ENCODE measurements at regions not wholly inside any gene's neighbourhood (a gene's known extent, or its start where the extent isn't known, plus 50 kb on each side); places are given as distances from the start of the nearest gene placed in this dataset.

DNA sequence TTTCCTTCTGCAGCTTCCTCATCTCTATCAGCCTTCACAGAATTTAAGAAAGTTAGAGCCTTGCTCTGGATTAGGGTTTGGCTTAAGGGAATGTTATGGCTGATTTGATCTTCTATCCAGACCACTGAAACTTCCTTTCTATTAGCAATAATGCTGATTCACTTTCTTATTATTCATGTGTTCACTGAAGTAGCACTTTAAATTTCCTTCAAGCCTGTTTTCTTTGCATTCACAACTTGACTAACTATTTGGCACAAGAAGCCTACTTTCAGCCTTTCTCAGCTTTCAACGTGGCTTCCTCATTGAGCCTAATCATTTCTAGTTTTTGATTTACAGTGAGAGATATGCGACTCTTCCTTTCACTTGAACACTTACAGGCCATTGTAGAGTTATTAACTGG is 528.5 kb downstream of the PLPP3 start:
- 0 out of 2 replicates have a peak, but pooled peaks cover 4% of the 10 kb centered on the region for H3K9me3 ChIP-seq (replicated peaks)
- no peak for DNase-seq (ENCODE audit: low read depth in 1 of 2, low spot score in 2 of 2)
- no peaks in the 10 kb centered on the region for H3K4me1 ChIP-seq (replicated peaks)
- H3K27ac ChIP-seq: no peak overlapping the region
- H3K4me3 ChIP-seq: no peak overlapping the region
- H3K27me3 ChIP-seq (replicated peaks): no peaks in the 10 kb centered on the region
- no peaks in the 10 kb centered on the region for H3K36me3 ChIP-seq

DNA sequence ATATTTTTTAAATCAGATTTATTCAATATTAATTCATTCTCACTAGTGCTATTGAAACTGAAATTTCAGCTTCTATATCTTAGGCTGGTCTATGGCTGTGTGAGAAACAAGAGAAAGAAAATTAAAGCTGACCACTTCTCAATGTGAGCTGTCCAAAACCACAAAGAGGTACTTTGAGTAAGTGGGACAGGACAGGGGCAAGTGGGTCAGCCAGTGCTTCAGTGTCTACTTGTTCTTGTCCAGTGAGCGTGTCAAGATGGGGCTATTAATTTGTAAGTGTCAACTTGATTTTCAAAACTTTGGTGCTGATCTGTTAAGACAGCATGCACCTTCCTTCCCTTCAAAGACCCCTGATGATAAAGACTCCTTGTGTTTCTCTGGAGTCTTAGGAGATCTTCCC is 533.9 kb downstream of the PLPP3 start:
- Histone ChIP-seq H3K9me3 (replicated peaks) (peaks cover 4% of the 10 kb centered on the region; the same call in 1 of the 2 replicates), H3K4me1 (replicated peaks) (no peaks in the 10 kb centered on the region), H3K4me3 (no peak overlapping the region), H3K27me3 (replicated peaks) (no peaks in the 10 kb centered on the region), H3K36me3 (no peaks in the 10 kb centered on the region), H3K27ac (no peak overlapping the region)
- no peak for DNase-seq (ENCODE audit: low read depth in 1 of 2, low spot score in 2 of 2)

DNA sequence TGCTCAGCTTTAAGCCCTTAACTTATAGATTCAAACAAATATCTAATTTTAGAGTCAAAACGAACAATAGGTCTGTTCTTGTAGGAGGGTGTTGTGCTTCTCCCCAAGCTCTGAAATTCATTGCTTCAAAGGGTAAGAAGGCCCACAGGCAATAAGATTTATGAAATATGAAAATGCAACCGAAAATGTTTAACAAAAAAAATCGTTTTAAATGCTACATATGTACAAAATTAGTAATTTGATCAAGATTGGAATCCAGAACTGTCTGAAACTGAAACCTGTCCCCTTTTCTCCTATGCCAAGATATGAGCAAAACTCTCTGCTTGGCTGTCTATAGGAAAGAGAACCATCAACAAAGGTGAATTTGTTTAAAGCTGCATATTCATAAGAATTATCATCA is 534.3 kb downstream of the PLPP3 start:
- Histone ChIP-seq H3K9me3 (replicated peaks) (peaks cover under 1% of the 10 kb centered on the region; the same call in 1 of the 2 replicates), H3K4me1 (replicated peaks) (no peaks in the 10 kb centered on the region), H3K27me3 (replicated peaks) (no peaks in the 10 kb centered on the region), H3K4me3 (no peak overlapping the region), H3K36me3 (no peaks in the 10 kb centered on the region), H3K27ac (no peak overlapping the region)
- DNase-seq (ENCODE audit: low read depth in 1 of 2, low spot score in 2 of 2): no peak

DNA sequence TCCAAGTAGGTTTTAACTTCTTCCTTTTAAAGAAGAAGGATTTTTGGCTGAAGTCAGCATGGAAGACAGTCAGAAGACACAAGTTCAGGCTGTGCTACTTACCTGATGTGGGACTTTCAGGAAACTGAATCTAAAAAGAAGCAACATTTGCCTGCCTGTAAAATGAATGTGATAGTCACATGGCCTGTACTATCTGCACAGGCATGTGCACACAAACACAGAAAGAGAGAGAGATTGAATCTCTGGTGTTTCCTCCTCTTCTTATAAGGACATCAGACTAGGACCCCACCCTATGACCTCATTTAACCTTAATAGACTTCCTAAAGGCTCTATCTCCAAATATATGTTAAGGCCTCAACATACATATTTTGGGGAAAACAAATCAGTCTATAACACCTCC is 542.9 kb downstream of the PLPP3 start:
- Histone ChIP-seq H3K27ac (no peak overlapping the region), H3K4me1 (replicated peaks) (no peaks in the 10 kb centered on the region)

DNA sequence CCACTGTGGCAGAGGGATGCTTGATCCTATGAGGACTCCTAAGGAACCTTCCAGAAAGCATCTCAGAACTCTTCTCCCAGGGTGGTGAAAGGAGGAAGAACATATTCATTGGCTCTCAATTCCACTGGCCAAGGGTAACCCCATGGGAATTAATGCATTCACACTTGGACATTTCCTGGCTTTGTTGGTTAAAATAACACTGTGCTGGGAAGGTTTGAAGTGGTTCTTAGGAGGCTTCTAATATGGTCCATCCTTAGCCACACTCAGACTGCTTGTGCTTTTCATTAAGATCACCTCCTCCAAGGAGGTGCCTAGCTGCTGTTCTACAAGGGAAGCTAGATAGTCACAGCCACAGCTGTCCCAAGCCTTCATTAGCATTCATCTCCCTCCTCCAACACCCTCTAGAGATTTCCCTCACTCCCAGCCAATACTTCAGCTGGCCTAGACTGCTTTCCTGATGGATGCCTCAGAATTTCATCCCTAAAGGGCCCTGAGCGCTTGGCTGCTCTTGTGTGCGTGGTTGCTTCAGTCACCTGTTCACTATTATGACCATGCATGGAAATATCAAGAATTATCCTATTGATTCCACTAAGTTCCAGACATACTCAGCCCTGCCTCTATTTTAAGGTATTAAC is 544.4 kb downstream of the PLPP3 start:
- DNase-seq (ENCODE audit: low read depth in 1 of 2, low spot score in 2 of 2): no peak
- Histone ChIP-seq H3K4me1 (replicated peaks) (no peaks in the 10 kb centered on the region), H3K9me3 (replicated peaks) (no peaks in the 10 kb centered on the region), H3K27ac (no peak overlapping the region), H3K36me3 (no peaks in the 10 kb centered on the region), H3K27me3 (replicated peaks) (no peaks in the 10 kb centered on the region; the same call in 1 of the 2 replicates), H3K4me3 (no peak overlapping the region)

More for the DNA sequence above, 542.9 kb downstream of the PLPP3 start:
- Histone ChIP-seq H3K36me3 (no peaks in the 10 kb centered on the region), H3K4me3 (no peak overlapping the region), H3K27me3 (replicated peaks) (no peaks in the 10 kb centered on the region; the same call in 1 of the 2 replicates), H3K9me3 (replicated peaks) (no peaks in the 10 kb centered on the region)
- no peak for DNase-seq (ENCODE audit: low read depth in 1 of 2, low spot score in 2 of 2)

DNA sequence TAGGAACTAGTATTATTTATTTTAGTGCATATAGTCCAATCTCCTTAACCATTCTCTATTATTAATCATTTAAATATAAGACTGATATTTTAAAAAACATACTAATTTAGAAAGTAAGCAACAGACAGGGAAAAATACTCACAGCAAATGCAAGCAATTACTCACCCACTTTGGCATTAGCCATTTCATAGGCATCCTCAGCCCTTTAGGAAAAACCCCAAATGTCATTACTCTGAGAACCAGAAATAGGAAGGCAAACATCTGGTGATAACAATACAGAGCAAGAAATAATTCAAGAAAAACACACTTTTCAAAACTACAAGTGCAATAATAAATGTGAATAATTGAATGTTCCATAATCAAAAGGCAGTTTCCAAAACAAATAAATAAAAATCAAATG is 545.1 kb downstream of the PLPP3 start:
- no peaks in the 10 kb centered on the region for H3K4me1 ChIP-seq (replicated peaks)
- no peaks in the 10 kb centered on the region; the same call in 1 of the 2 replicates for H3K27me3 ChIP-seq (replicated peaks)
- DNase-seq (ENCODE audit: low read depth in 1 of 2, low spot score in 2 of 2): no peak
- H3K27ac ChIP-seq: no peak overlapping the region
- no peaks in the 10 kb centered on the region for H3K36me3 ChIP-seq
- H3K9me3 ChIP-seq (replicated peaks): no peaks in the 10 kb centered on the region
- H3K4me3 ChIP-seq: no peak overlapping the region

DNA sequence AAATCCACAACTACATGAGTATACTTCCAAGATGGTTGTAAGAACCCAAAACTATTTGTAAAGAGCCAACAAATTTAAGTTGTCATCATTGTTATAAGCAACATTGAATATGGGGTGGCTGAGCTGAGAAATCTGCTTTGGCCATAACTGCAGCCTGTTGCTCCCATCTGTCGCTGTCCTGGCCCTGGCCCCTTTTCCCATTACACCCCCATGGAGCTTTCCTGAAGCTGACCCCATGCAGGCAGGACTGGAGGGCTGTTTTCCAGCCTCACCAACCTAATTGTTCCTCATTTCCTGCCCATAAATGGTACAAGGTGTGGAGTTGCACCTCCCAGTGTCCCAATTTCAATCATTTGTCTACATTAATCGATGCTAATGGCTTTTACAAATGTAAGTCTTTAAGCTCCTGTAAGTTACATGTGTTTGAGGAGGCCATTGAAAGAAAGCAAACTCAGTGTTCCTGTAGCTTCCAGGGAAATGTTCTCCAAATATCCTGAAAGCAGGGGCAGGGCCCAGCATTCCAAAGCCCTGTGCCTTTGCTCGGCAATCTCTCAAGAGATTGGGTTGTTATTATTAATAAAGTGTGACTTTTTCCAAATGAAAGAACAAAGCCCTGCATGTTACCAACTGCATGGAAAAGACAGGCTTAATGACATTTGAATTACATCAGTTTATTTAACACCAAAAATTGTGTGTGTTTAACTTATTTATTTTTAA is 545.9 kb downstream of the PLPP3 start:
- DNase-seq (ENCODE audit: low read depth in 1 of 2, low spot score in 2 of 2): no peak
- Histone ChIP-seq H3K27me3 (replicated peaks) (no peaks in the 10 kb centered on the region; the same call in 1 of the 2 replicates), H3K9me3 (replicated peaks) (no peaks in the 10 kb centered on the region), H3K4me3 (no peak overlapping the region), H3K36me3 (no peaks in the 10 kb centered on the region), H3K27ac (no peak overlapping the region), H3K4me1 (replicated peaks) (no peaks in the 10 kb centered on the region)

DNA sequence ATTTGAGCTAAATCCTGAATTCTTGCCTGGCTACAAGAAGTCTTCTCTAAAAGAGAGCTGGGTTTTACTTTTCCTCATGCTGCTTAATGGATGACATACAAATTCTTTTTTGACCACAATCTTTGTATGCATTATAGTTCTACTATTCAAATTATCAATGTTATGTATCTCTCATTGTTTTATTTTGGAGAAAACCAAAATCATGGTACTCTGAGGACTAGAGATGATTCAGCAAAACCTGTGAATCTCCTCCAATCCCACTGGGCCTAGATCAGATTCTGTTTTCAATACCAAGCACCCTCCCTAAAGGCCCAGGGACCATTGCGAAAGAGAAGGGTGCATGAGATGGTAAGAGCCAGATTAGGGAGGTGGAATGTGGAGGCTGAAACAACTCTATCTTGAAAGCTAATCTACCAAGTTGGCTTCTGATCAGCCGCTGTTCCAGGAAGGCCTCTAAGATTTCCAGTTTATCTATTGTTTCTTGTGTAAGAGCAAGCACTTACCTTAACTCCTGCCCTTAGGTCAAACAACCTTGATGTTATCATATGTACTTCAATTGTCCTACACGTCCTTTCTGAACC is 547.2 kb downstream of the PLPP3 start:
- Histone ChIP-seq H3K4me3 (no peak overlapping the region), H3K27me3 (replicated peaks) (no peaks in the 10 kb centered on the region), H3K36me3 (no peaks in the 10 kb centered on the region), H3K27ac (no peak overlapping the region), H3K9me3 (replicated peaks) (no peaks in the 10 kb centered on the region), H3K4me1 (replicated peaks) (no peaks in the 10 kb centered on the region)
- no peak for DNase-seq (ENCODE audit: low read depth in 1 of 2, low spot score in 2 of 2)

DNA sequence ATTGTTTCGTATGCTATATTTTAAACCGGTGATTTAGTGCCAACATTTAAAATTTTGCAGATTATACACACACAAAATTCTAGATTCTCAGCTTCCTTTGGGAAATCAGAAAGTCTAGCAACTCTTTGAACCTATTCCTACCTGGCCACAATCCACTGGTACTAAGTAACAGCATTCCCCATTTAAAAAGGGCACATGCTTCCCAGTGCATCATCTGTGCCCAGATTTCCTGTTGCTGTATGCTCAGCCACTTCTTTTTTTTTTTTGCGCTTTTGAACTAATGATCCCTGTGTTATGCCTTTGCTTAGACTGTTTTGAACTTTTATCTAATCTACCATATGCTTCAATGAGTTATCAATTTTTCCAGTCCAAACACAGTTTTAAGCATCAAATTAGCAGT is 548.4 kb downstream of the PLPP3 start:
- no peaks in the 10 kb centered on the region for H3K9me3 ChIP-seq (replicated peaks)
- no peaks in the 10 kb centered on the region for H3K4me1 ChIP-seq (replicated peaks)
- H3K4me3 ChIP-seq: no peak overlapping the region
- DNase-seq (ENCODE audit: low read depth in 1 of 2, low spot score in 2 of 2): no peak
- no peaks in the 10 kb centered on the region for H3K36me3 ChIP-seq
- no peaks in the 10 kb centered on the region for H3K27me3 ChIP-seq (replicated peaks)
- no peak overlapping the region for H3K27ac ChIP-seq

DNA sequence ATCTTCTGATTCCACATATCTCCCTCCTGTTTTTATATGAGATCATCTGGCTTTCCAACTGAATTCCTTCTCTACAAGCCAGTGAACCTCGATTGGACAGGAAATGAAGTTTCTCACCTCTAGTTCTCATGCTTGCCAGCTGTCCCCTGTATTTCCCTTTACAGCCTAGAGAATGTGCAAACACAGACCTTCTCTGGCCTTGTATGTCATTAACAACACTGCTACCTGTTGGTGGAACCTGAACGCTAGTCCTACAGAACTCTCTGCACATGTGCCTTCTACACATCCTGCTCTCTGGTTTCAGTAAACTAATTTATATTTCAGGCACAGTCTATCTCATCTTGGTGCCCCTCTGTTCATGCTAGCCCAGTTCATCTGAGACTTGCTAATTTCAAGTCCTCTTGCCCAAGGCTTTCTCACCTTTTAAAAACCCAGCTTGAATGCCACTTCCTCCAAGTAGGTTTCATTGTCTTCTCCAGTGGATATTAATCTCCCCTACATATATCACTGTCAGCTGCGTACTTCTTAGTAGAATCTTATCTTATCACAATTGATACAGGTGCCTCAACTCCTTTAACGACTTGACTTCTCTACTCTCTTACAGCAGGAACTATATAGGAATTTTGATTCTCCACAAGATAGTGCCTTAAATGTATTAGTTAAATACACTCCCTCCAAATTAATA is 549.9 kb downstream of the PLPP3 start:
- Histone ChIP-seq H3K36me3 (no peaks in the 10 kb centered on the region), H3K4me1 (replicated peaks) (no peaks in the 10 kb centered on the region), H3K4me3 (no peak overlapping the region), H3K9me3 (replicated peaks) (no peaks in the 10 kb centered on the region), H3K27ac (no peak overlapping the region), H3K27me3 (replicated peaks) (no peaks in the 10 kb centered on the region)
- DNase-seq (ENCODE audit: low read depth in 1 of 2, low spot score in 2 of 2): no peak

DNA sequence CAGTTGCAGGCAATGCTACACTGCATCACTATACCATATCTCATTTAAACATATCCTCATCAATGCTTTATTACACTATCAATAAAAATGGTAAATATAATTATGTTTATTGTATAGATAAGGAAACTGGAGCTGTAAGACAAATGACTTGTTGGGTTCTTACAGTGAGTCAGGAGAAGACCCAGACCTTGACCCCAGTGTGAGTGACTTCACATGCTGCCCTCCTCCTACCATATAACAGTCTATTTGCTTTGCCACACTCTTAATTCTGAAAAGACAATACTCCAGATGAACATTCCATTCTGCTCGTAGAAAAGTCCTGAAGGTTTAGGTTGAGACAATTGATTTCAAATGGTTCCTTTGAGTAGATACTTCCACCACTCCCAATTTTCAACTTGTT is 550.5 kb downstream of the PLPP3 start:
- no peaks in the 10 kb centered on the region for H3K36me3 ChIP-seq
- no peaks in the 10 kb centered on the region for H3K4me1 ChIP-seq (replicated peaks)
- no peaks in the 10 kb centered on the region for H3K27me3 ChIP-seq (replicated peaks)
- no peaks in the 10 kb centered on the region for H3K9me3 ChIP-seq (replicated peaks)
- no peak overlapping the region for H3K4me3 ChIP-seq
- no peak for DNase-seq (ENCODE audit: low read depth in 1 of 2, low spot score in 2 of 2)
- no peak overlapping the region for H3K27ac ChIP-seq

DNA sequence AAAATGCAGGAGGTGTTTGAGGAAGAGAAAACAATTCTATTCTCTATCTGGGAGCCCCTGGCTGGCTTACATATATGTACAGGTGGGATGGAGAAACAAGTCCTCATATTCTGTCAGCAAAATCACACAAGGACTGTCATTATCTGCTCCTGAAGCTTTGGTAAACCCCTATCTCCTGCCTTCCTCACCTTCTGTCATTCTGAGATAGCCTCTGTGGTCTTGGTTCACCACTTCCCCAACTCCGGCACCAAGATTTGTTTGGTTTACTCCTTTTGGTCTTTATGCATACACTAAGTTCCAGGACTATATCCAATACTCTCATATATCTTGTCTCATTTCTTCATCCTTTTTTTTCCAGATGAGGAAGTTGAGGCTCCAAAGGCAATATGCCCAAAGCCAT is 551.1 kb downstream of the PLPP3 start:
- Histone ChIP-seq H3K27me3 (replicated peaks) (no peaks in the 10 kb centered on the region), H3K9me3 (replicated peaks) (no peaks in the 10 kb centered on the region)

DNA sequence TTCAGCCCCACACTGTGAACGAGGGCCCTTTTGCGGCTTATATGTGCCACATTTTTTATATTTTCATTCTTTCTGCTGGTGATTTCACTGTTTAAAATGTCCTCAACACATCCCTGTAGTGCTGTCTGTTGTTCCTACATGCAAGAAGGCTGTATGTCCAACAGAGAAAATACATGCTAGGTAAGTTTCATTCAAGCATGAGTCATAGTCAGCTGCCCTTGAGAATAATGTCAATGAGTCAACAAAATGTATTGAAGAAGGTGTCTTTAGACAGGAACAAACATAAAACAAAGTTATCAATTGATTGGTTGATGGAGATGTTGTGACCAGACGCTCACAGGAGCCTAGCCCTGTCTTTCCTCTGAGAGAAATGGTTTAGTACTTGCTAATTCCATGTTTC is 553.4 kb downstream of the PLPP3 start:
- no peak overlapping the region for H3K4me3 ChIP-seq
- H3K36me3 ChIP-seq: no peaks in the 10 kb centered on the region
- no peaks in the 10 kb centered on the region for H3K9me3 ChIP-seq (replicated peaks)
- DNase-seq (ENCODE audit: low read depth in 1 of 2, low spot score in 2 of 2): no peak
- no peaks in the 10 kb centered on the region for H3K4me1 ChIP-seq (replicated peaks)
- H3K27ac ChIP-seq: no peak overlapping the region
- H3K27me3 ChIP-seq (replicated peaks): no peaks in the 10 kb centered on the region

More for the DNA sequence above, 551.1 kb downstream of the PLPP3 start:
- no peaks in the 10 kb centered on the region for H3K4me1 ChIP-seq (replicated peaks)
- no peak for DNase-seq (ENCODE audit: low read depth in 1 of 2, low spot score in 2 of 2)
- no peak overlapping the region for H3K4me3 ChIP-seq
- H3K27ac ChIP-seq: no peak overlapping the region
- no peaks in the 10 kb centered on the region for H3K36me3 ChIP-seq

DNA sequence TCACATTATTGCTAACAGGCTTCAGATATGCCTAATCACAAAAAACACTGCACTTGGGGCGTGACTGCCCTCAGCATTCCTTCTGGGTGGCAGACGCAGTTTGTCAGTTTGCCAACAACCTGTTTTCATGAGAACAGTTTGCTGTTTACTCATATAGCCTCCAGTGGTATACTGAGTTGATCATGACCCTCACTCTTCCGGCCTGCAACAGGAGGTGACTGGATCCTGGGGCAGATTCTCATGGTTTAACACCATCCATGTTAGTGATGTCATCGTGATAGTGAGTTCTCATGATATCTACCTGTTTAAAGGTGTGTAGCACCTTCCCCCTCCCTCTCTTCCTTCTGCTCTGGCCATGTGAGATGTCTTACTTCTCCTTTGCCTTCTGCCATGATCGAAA is 555.2 kb downstream of the PLPP3 start:
- Histone ChIP-seq H3K4me1 (replicated peaks) (no peaks in the 10 kb centered on the region), H3K4me3 (no peak overlapping the region), H3K27me3 (replicated peaks) (no peaks in the 10 kb centered on the region), H3K27ac (no peak overlapping the region), H3K36me3 (no peaks in the 10 kb centered on the region), H3K9me3 (replicated peaks) (no peaks in the 10 kb centered on the region)
- DNase-seq (ENCODE audit: low read depth in 1 of 2, low spot score in 2 of 2): no peak

Data from SJSA1 (cell line).